ENCODE measurements at regions not wholly inside any gene's neighbourhood (a gene's known extent, or its start where the extent isn't known, plus 50 kb on each side); places are given as distances from the start of the nearest gene placed in this dataset.

DNA sequence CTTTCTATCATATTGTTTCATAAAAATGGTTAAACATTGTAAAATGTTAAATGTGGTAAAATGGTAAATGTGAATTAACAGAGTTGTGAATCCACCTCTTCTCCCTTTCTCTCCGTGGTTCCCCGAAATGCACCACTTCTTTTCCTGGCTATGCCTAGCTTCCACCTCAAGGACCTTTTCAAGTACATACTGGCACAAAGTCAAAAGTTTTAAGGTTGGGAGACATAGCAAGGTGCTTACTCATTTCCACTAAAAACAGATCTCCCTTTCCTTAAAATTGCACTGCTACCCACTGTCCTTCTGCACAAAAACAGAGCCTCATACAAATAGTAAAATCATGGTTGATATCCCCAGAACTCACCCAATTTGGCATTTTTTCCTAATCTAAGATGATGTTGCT lies 558.2 kb downstream of the SLITRK6 start:
- TF ChIP-seq, protein P1, sequence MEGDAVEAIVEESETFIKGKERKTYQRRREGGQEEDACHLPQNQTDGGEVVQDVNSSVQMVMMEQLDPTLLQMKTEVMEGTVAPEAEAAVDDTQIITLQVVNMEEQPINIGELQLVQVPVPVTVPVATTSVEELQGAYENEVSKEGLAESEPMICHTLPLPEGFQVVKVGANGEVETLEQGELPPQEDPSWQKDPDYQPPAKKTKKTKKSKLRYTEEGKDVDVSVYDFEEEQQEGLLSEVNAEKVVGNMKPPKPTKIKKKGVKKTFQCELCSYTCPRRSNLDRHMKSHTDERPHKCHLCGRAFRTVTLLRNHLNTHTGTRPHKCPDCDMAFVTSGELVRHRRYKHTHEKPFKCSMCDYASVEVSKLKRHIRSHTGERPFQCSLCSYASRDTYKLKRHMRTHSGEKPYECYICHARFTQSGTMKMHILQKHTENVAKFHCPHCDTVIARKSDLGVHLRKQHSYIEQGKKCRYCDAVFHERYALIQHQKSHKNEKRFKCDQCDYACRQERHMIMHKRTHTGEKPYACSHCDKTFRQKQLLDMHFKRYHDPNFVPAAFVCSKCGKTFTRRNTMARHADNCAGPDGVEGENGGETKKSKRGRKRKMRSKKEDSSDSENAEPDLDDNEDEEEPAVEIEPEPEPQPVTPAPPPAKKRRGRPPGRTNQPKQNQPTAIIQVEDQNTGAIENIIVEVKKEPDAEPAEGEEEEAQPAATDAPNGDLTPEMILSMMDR (IDR thresholded peaks at IDR 0.05 in 4 of 5, conservative IDR thresholded peaks at IDR 0.05 in 1 of 5), result no peak
- TF ChIP-seq POLR2A (IDR thresholded peaks at IDR 0.05), result no peak
